Lung (tissue), 11 donors: ENCODE measurements at regions not wholly inside any gene's neighbourhood (a gene's known extent, or its start where the extent isn't known, plus 50 kb on each side); places are given as distances from the start of the nearest gene placed in this dataset.

Source experiments
- ATAC-seq: fragments of 200-7000 bp; cut with Tn5 transposase; one replicate; pipeline ENCODE4 v1.9.1; 2020; ENCODE audit warnings: moderate number of reproducible peaks; ENCODE audit not compliant: insufficient read depth, low FRiP score
- DNase-seq, 3 donors: peaks; one replicate each; pipeline ENCODE4 v3.0.0-alpha.2; 2013 to 2017
- H3K27ac ChIP-seq, 2 donors: one replicate each; pipeline ENCODE4 v1.5.1; 2013; ENCODE audit warnings: mild to moderate bottlenecking in 2 of 2, moderate library complexity in 2 of 2, control low read depth in 1 of 2, inconsistent platforms in 1 of 2, low read depth in 1 of 2, low read length in 1 of 2
- H3K27me3 ChIP-seq, 3 donors: one replicate each; pipeline ENCODE4 v1.5.1; 2013; ENCODE audit warnings: low read length in 2 of 3; ENCODE audit not compliant: control insufficient read depth in 3 of 3, insufficient read depth in 3 of 3
- H3K36me3 ChIP-seq, 4 donors: one replicate each; pipeline ENCODE4 v1.5.1; 2013; ENCODE audit warnings: low read length in 4 of 4, mild to moderate bottlenecking in 1 of 4, moderate library complexity in 1 of 4; ENCODE audit not compliant: control insufficient read depth in 4 of 4, insufficient read depth in 4 of 4
- H3K4me1 ChIP-seq, 5 donors: one replicate each; pipeline ENCODE4 v1.5.1; 2013; ENCODE audit warnings: low read length in 5 of 5, mild to moderate bottlenecking in 2 of 5, moderate library complexity in 1 of 5; ENCODE audit not compliant: control insufficient read depth in 5 of 5, insufficient read depth in 5 of 5
- H3K4me3 ChIP-seq: one replicate; pipeline ENCODE4 v1.5.1; 2013; ENCODE audit warnings: mild to moderate bottlenecking, control low read depth, moderate library complexity
- H3K9ac ChIP-seq, 2 donors: one replicate each; pipeline ENCODE4 v1.5.1; 2013; ENCODE audit warnings: low read length in 2 of 2, control low read depth in 1 of 2; ENCODE audit not compliant: insufficient read depth in 1 of 2
- H3K9me3 ChIP-seq, 4 donors: one replicate each; pipeline ENCODE4 v1.5.1; 2013; ENCODE audit warnings: low read length in 3 of 4, mild to moderate bottlenecking in 1 of 4, moderate library complexity in 1 of 4; ENCODE audit not compliant: control insufficient read depth in 4 of 4, insufficient read depth in 3 of 4
- CTCF ChIP-seq: IDR thresholded peaks from 2 replicates; pipeline ENCODE4 v1.5.1; 2012; ENCODE audit warnings: mild to moderate bottlenecking; ENCODE audit errors: control extremely low read depth, extremely low read depth
- WGBS, 2 donors: extraction: QIAGEN DNeasy Blood & Tissue Kit; methylation state at CpG; one replicate each; pipeline ENCODE4 v1.1.7; 2013; 5-methylcytosine and 5-hydroxymethylcytosine counted together
- donor health status: control.
- donor health status: control.
- donor health status: Bipolar disorder and iron deficiency.
- donor health status: healthy.
- donor health status: DM: yes; HTN: yes; CAD: no.

- no peak for TF ChIP-seq CTCF
- ATAC-seq (no peak), DNase-seq (no peak)
- H3K9me3 ChIP-seq = no peaks in the 10 kb centered on the region
- H3K36me3 ChIP-seq = peaks cover 0 to 4% (median under 1%) of the 10 kb centered on the region in 4 donors
- H3K27ac ChIP-seq = no peak overlapping the region
- H3K4me3 ChIP-seq = no peak overlapping the region
- no peak overlapping the region for H3K9ac ChIP-seq
- H3K4me1 ChIP-seq = no peaks in the 10 kb centered on the region
- WGBS, 2 donors = 98 to 99% methylated on average over 4 of the region's 4 CpGs
- H3K27me3 ChIP-seq = no peaks in the 10 kb centered on the region
Observed at GRCh38 chr13:73733706-73734105, 400.5 kb downstream of the KLF12 start.

- no peak for ATAC-seq
- H3K27me3 ChIP-seq = no peaks in the 10 kb centered on the region
- DNase-seq = no peak
- WGBS, 2 donors = 81 to 94% methylated on average over 2 of the region's 2 CpGs
- TF ChIP-seq CTCF = no peak
- no peak overlapping the region for H3K27ac ChIP-seq
- no peaks in the 10 kb centered on the region for H3K9me3 ChIP-seq
- no peak overlapping the region for H3K9ac ChIP-seq
- no peak overlapping the region for H3K4me3 ChIP-seq
- no peaks in the 10 kb centered on the region for H3K4me1 ChIP-seq
- H3K36me3 ChIP-seq = peaks cover 0 to 4% (median under 1%) of the 10 kb centered on the region in 4 donors
Observed at GRCh38 chr13:73732350-73732749, 401.9 kb downstream of the KLF12 start.

DNA sequence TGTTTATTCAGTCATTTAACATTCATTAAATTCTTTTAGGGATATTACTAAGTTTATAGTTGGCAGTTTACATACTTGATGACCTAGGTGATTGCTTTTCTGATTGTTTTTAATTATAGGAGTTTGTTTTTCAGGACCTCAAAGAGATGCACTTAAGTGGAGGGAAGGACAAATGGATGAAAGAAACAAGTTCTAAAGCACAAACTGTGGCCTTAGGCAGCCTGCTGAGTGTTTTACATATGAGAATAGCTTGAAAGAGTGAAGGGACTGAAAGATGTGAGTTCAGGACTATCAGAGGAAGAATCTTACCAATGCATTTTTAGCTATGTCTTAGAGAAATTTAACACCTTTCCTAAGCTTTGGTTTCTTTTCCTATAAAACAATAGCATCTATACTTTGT lies 402.6 kb downstream of the KLF12 start:
- no peak for ATAC-seq

More for the DNA sequence above, 402.6 kb downstream of the KLF12 start:
- Histone ChIP-seq H3K9ac (no peak overlapping the region), H3K36me3 (peaks cover 0 to 4% (median under 1%) of the 10 kb centered on the region in 4 donors), H3K27ac (no peak overlapping the region), H3K4me1 (no peaks in the 10 kb centered on the region), H3K4me3 (no peak overlapping the region), H3K9me3 (no peaks in the 10 kb centered on the region), H3K27me3 (no peaks in the 10 kb centered on the region)
- no peak for TF ChIP-seq CTCF
- DNase-seq = no peak
